CD4-positive, alpha-beta T cell (primary cell): ENCODE measurements at regions not wholly inside any gene's neighbourhood (a gene's known extent, or its start where the extent isn't known, plus 50 kb on each side); places are given as distances from the start of the nearest gene placed in this dataset.

Source experiments
- ATAC-seq: fragments of 200-7000 bp; cut with Tn5 transposase; one replicate; pipeline ENCODE4 v1.10.0; 2022; ENCODE audit warnings: mild to moderate bottlenecking; ENCODE audit not compliant: poor library complexity
- CTCF ChIA-PET: fragments of 350-600 bp; sonication (Branson Sonifier 250); formaldehyde crosslinking; loops from one replicate; lab custom pipeline; 2021; ENCODE audit warnings: antibody characterized with exemption, inconsistent platforms; lab: Charles Lee
- POLR2A ChIA-PET: fragments of 350-600 bp; sonication (Branson Sonifier 250); formaldehyde crosslinking; loops from one replicate; lab custom pipeline; 2021; ENCODE audit warnings: antibody characterized with exemption, inconsistent platforms; lab: Charles Lee
- DNase-seq, 14 experiments: peaks; one replicate each; pipeline ENCODE4 v3.0.0-alpha.2; 2013 to 2020; ENCODE audit warnings: mixed read lengths in 2 of 14
- H3K27ac ChIP-seq, 2 donors: one replicate each; pipeline versions ENCODE4 v1.5.1 to v1.7.0; 2013; ENCODE audit warnings: low read length in 2 of 2, low read depth in 1 of 2, mild to moderate bottlenecking in 1 of 2
- H3K27me3 ChIP-seq, 2 experiments: 1 replicate in 1 of 2; 2 replicates in 1 of 2; pipeline versions ENCODE4 v1.6.1 to v1.7.0; 2013; ENCODE audit warnings: low read length in 2 of 2, control low read depth in 1 of 2, mild to moderate bottlenecking in 1 of 2, moderate library complexity in 1 of 2; ENCODE audit not compliant: insufficient read depth in 2 of 2, control insufficient read depth in 1 of 2
- H3K36me3 ChIP-seq: one replicate; pipeline ENCODE4 v1.6.1; 2013; ENCODE audit warnings: low read length, control low read depth; ENCODE audit not compliant: insufficient read depth
- H3K4me1 ChIP-seq: one replicate; pipeline ENCODE4 v1.6.1; 2013; ENCODE audit warnings: low read length, control low read depth; ENCODE audit not compliant: insufficient read depth
- H3K4me3 ChIP-seq: one replicate; pipeline ENCODE4 v1.5.1; 2013; ENCODE audit warnings: mild to moderate bottlenecking, low read length, moderate library complexity
- H3K9me3 ChIP-seq, 2 experiments: 1 replicate in 1 of 2; 2 replicates in 1 of 2; pipeline versions ENCODE4 v1.6.1 to v1.7.0; 2013; ENCODE audit warnings: low read length in 2 of 2, mild to moderate bottlenecking in 2 of 2, control low read depth in 1 of 2, moderate library complexity in 1 of 2; ENCODE audit not compliant: control insufficient read depth in 1 of 2, insufficient read depth in 1 of 2
- H3K27ac Mint-ChIP-seq: one replicate; pipeline ENCODE4 v1.8.0; 2020; ENCODE audit warnings: mixed read lengths
- H3K27me3 Mint-ChIP-seq: one replicate; pipeline ENCODE4 v1.8.0; 2021; ENCODE audit warnings: mixed read lengths
- H3K36me3 Mint-ChIP-seq: one replicate; pipeline ENCODE4 v1.8.0; 2021; ENCODE audit warnings: low read depth, mixed read lengths
- H3K4me1 Mint-ChIP-seq: one replicate; pipeline ENCODE4 v1.8.0; 2021; ENCODE audit warnings: low read depth, mixed read lengths
- H3K4me3 Mint-ChIP-seq: one replicate; pipeline ENCODE4 v1.8.0; 2020; ENCODE audit warnings: mild to moderate bottlenecking, mixed read lengths
- H3K9me3 Mint-ChIP-seq: one replicate; pipeline ENCODE4 v1.8.0; 2020; ENCODE audit warnings: mixed read lengths
- CTCF ChIP-seq: fragments of 200-600 bp; IDR thresholded peaks from one replicate; pipeline ENCODE4 v1.8.0; 2022; ENCODE audit warnings: antibody characterized with exemption, mild to moderate bottlenecking
- intact Hi-C, 2 experiments: fragments of 100-400 bp; cut with DNase I in 1 of 2; cut with micrococcal nuclease in 1 of 2; formaldehyde crosslinking; loops; one replicate each; pipeline versions ENCODE4 v1.15.1 to v1.9.0; 2023 to 2025; cut with DNase I, micrococcal nuclease

GRCh38 chr1:203985676-203986075 lies 87.2 kb upstream of the SOX13 start:
- intact Hi-C loops = no loop called here
- Histone ChIP-seq H3K36me3 (no peaks in the 10 kb centered on the region), H3K4me3 (no peak overlapping the region), H3K27ac (no peak overlapping the region), H3K27me3 (no peaks in the 10 kb centered on the region), H3K4me1 (no peaks in the 10 kb centered on the region), H3K9me3 (no peaks in the 10 kb centered on the region)
- Mint-ChIP-seq H3K4me3 (no peak overlapping the region), H3K36me3 (no peaks in the 10 kb centered on the region), H3K9me3 (no peaks in the 10 kb centered on the region), H3K27ac (no peak overlapping the region), H3K27me3 (peaks cover 7% of the 10 kb centered on the region), H3K4me1 (no peaks in the 10 kb centered on the region)
- ChIA-PET CTCF (no interaction called here), POLR2A (no interaction called here)
- no peak for ATAC-seq
- TF ChIP-seq CTCF = no peak
- DNase-seq = no peak

- ATAC-seq = no peak
- no peaks in the 10 kb centered on the region for H3K4me1 ChIP-seq
- no peak overlapping the region for H3K4me3 Mint-ChIP-seq
- H3K9me3 ChIP-seq = no peaks in the 10 kb centered on the region
- ChIA-PET CTCF (no interaction called here), POLR2A (no interaction called here)
- no peaks in the 10 kb centered on the region for H3K27me3 ChIP-seq
- intact Hi-C loops = no loop called here
- DNase-seq = no peak
- no peak overlapping the region for H3K27ac Mint-ChIP-seq
- H3K4me3 ChIP-seq = no peak overlapping the region
- H3K36me3 Mint-ChIP-seq = no peaks in the 10 kb centered on the region
- H3K9me3 Mint-ChIP-seq = no peaks in the 10 kb centered on the region
- no peaks in the 10 kb centered on the region for H3K4me1 Mint-ChIP-seq
- no peak for TF ChIP-seq CTCF
- H3K36me3 ChIP-seq = no peaks in the 10 kb centered on the region
- no peak overlapping the region for H3K27ac ChIP-seq
- peaks cover 3% of the 10 kb centered on the region for H3K27me3 Mint-ChIP-seq
Observed at GRCh38 chr1:203986887-203987461, 85.9 kb upstream of the SOX13 start.

- no peak for ATAC-seq
- Histone ChIP-seq H3K27ac (no peak overlapping the region), H3K27me3 (peaks cover 0 to 5% of the 10 kb centered on the region in 2 experiments), H3K9me3 (no peaks in the 10 kb centered on the region), H3K36me3 (no peaks in the 10 kb centered on the region), H3K4me3 (no peak overlapping the region), H3K4me1 (no peaks in the 10 kb centered on the region)
- Mint-ChIP-seq H3K27me3 (peaks cover 14% of the 10 kb centered on the region), H3K4me3 (no peak overlapping the region), H3K27ac (no peak overlapping the region), H3K9me3 (no peaks in the 10 kb centered on the region), H3K36me3 (no peaks in the 10 kb centered on the region), H3K4me1 (no peaks in the 10 kb centered on the region)
- peak in 1 of 14 experiments; percentile 24 for DNase-seq
- TF ChIP-seq CTCF = no peak
- intact Hi-C loops = no loop called here
- ChIA-PET POLR2A (no interaction called here), CTCF (no interaction called here)
Observed at GRCh38 chr1:203990118-203990517, 82.8 kb upstream of the SOX13 start.
